GM23248 (cell line): ENCODE measurements at regions not wholly inside any gene's neighbourhood (a gene's known extent, or its start where the extent isn't known, plus 50 kb on each side); places are given as distances from the start of the nearest gene placed in this dataset.

Source experiments
- DNase-seq: peaks from one replicate; pipeline ENCODE4 v3.0.0-alpha.2; 2015
- H2AFZ ChIP-seq: fragments of 200-600 bp; sonication (generic); 2 replicates; pipeline ENCODE4 v1.6.1; 2016; ENCODE audit warnings: antibody characterized with exemption
- H3F3A ChIP-seq: fragments of 200-600 bp; sonication (generic); 2 replicates; pipeline ENCODE4 v1.6.1; 2016; ENCODE audit warnings: mild to moderate bottlenecking, antibody characterized with exemption, mixed run types; ENCODE audit not compliant: insufficient read depth
- H3K27ac ChIP-seq: fragments of 200-600 bp; sonication (generic); 2 replicates; pipeline ENCODE4 v1.5.1; 2016; ENCODE audit warnings: mild to moderate bottlenecking
- H3K27me3 ChIP-seq: fragments of 200-600 bp; sonication (generic); replicated peaks from 2 replicates; pipeline ENCODE4 v1.6.1; 2016; ENCODE audit warnings: mild to moderate bottlenecking; ENCODE audit not compliant: insufficient read depth
- H3K36me3 ChIP-seq: fragments of 200-600 bp; sonication (generic); 2 replicates; pipeline ENCODE4 v1.6.1; 2016; ENCODE audit warnings: low read depth, mild to moderate bottlenecking
- H3K4me1 ChIP-seq: fragments of 200-600 bp; sonication (generic); 2 replicates; pipeline ENCODE4 v1.6.1; 2016; ENCODE audit warnings: mild to moderate bottlenecking; ENCODE audit not compliant: insufficient read depth
- H3K4me2 ChIP-seq: fragments of 200-600 bp; sonication (generic); one replicate; pipeline ENCODE4 v1.6.1; 2016; ENCODE audit warnings: mild to moderate bottlenecking; ENCODE audit not compliant: unreplicated experiment
- H3K4me3 ChIP-seq: fragments of 200-600 bp; sonication (generic); 2 replicates; pipeline ENCODE4 v1.5.1; 2016; ENCODE audit warnings: mild to moderate bottlenecking
- H3K79me2 ChIP-seq: fragments of 200-600 bp; sonication (generic); 2 replicates; pipeline ENCODE4 v1.6.1; 2016; ENCODE audit warnings: mild to moderate bottlenecking; ENCODE audit not compliant: insufficient read depth
- H3K9ac ChIP-seq: fragments of 200-600 bp; sonication (generic); 2 replicates; pipeline ENCODE4 v1.6.1; 2016; ENCODE audit warnings: mild to moderate bottlenecking
- H3K9me2 ChIP-seq: fragments of 200-600 bp; sonication (generic); 2 replicates; pipeline ENCODE4 v1.6.1; 2016; ENCODE audit warnings: mixed run types, mild to moderate bottlenecking, moderate library complexity; ENCODE audit not compliant: insufficient read depth
- H3K9me3 ChIP-seq: fragments of 200-600 bp; sonication (generic); one replicate; pipeline ENCODE4 v1.6.1; 2017; ENCODE audit warnings: low read depth
- H4K20me1 ChIP-seq: fragments of 200-600 bp; sonication (generic); 2 replicates; pipeline ENCODE4 v1.6.0; 2016; ENCODE audit not compliant: insufficient read depth
- EZH2 ChIP-seq: fragments of 200-600 bp; sonication (generic); IDR thresholded peaks from 2 replicates; pipeline ENCODE4 v1.6.1; 2018; ENCODE audit warnings: antibody characterized with exemption, mild to moderate bottlenecking; ENCODE audit not compliant: insufficient read depth, poor library complexity, severe bottlenecking
- EZH2phosphoT487 ChIP-seq: fragments of 200-600 bp; sonication (generic); IDR thresholded peaks from 2 replicates; pipeline ENCODE4 v1.6.1; 2018; ENCODE audit warnings: antibody characterized with exemption, moderate library complexity, mild to moderate bottlenecking, low read depth; ENCODE audit not compliant: insufficient read depth
- WGBS, 2 experiments: methylation state at CpG; one replicate each; pipeline ENCODE4 v1.1.6; 2015 to 2017; ENCODE audit warnings: low lambda C conversion rate in 2 of 2, low coverage in 1 of 2; ENCODE audit errors: missing lambda C conversion rate in 2 of 2; 5-methylcytosine and 5-hydroxymethylcytosine counted together
- in situ Hi-C: fragments of 300-500 bp; cut with MboI; formaldehyde crosslinking; loops from 2 replicates; pipeline ENCODE4 v1.15.0; 2020

- Histone ChIP-seq H3K79me2 (no peaks in the 10 kb centered on the region), H3F3A (no peaks in the 10 kb centered on the region), H2AFZ (no peak overlapping the region), H3K9me3 (no peaks in the 10 kb centered on the region), H3K4me3 (no peak overlapping the region), H3K36me3 (no peaks in the 10 kb centered on the region), H3K9me2 (no peaks in the 10 kb centered on the region), H3K4me2 (no peak overlapping the region), H3K27ac (no peak overlapping the region), H3K27me3 (no peaks in the 10 kb centered on the region), H3K9ac (no peak overlapping the region), H4K20me1 (no peaks in the 10 kb centered on the region), H3K4me1 (no peaks in the 10 kb centered on the region)
- TF ChIP-seq EZH2phosphoT487: no peak
- no peak for TF ChIP-seq EZH2
- in situ Hi-C loops: no loop called here
- 28 to 38% methylated on average over 5 of the region's 5 CpGs for WGBS, 2 experiments
- DNase-seq: no peak
These were observed 701.8 kb downstream of the NR4A2 start for GRCh38 chr2:155630760-155631159.

GRCh38 chr2:155622443-155622842 lies 710.1 kb downstream of the NR4A2 start:
- Histone ChIP-seq H3K4me3 (no peak overlapping the region), H3K27me3 (no peaks in the 10 kb centered on the region), H3K27ac (no peak overlapping the region), H2AFZ (no peak overlapping the region), H4K20me1 (no peaks in the 10 kb centered on the region), H3K9me2 (no peaks in the 10 kb centered on the region), H3K79me2 (no peaks in the 10 kb centered on the region), H3K36me3 (no peaks in the 10 kb centered on the region), H3K4me2 (no peak overlapping the region), H3F3A (no peaks in the 10 kb centered on the region), H3K9me3 (no peaks in the 10 kb centered on the region), H3K9ac (no peak overlapping the region), H3K4me1 (no peaks in the 10 kb centered on the region)
- TF ChIP-seq EZH2 (no peak), EZH2phosphoT487 (no peak)
- 0% methylated on average over 1 of the region's 1 CpG for WGBS, 2 experiments
- in situ Hi-C loops: no loop called here
- no peak for DNase-seq

GRCh38 chr2:155600914-155601760 lies 731.4 kb downstream of the NR4A2 start:
- no peak overlapping the region for H3K9ac ChIP-seq
- no peak overlapping the region for H3K4me2 ChIP-seq
- no peaks in the 10 kb centered on the region for H4K20me1 ChIP-seq
- no peak overlapping the region for H2AFZ ChIP-seq
- H3K36me3 ChIP-seq: no peaks in the 10 kb centered on the region
- H3K27ac ChIP-seq: no peak overlapping the region
- H3K4me3 ChIP-seq: no peak overlapping the region
- DNase-seq: no peak
- no peaks in the 10 kb centered on the region for H3K9me3 ChIP-seq
- no peak for TF ChIP-seq EZH2
- no peak for TF ChIP-seq EZH2phosphoT487
- no peaks in the 10 kb centered on the region for H3K4me1 ChIP-seq
- H3K79me2 ChIP-seq: no peaks in the 10 kb centered on the region
- H3K27me3 ChIP-seq: no peaks in the 10 kb centered on the region
- WGBS, 2 experiments: 26 to 27% methylated on average over 10 of the region's 10 CpGs
- in situ Hi-C loops: no loop called here
- no peaks in the 10 kb centered on the region for H3K9me2 ChIP-seq
- no peaks in the 10 kb centered on the region for H3F3A ChIP-seq

GRCh38 chr2:155600296-155600695 lies 732.2 kb downstream of the NR4A2 start:
- Histone ChIP-seq H3K9ac (no peak overlapping the region), H2AFZ (no peak overlapping the region), H3F3A (no peaks in the 10 kb centered on the region), H3K9me2 (no peaks in the 10 kb centered on the region), H3K4me1 (no peaks in the 10 kb centered on the region), H3K36me3 (no peaks in the 10 kb centered on the region), H3K4me3 (no peak overlapping the region), H3K27me3 (no peaks in the 10 kb centered on the region), H3K4me2 (no peak overlapping the region), H3K27ac (no peak overlapping the region), H4K20me1 (no peaks in the 10 kb centered on the region), H3K79me2 (no peaks in the 10 kb centered on the region), H3K9me3 (no peaks in the 10 kb centered on the region)
- in situ Hi-C loops: no loop called here
- no peak for DNase-seq
- TF ChIP-seq EZH2phosphoT487: no peak
- TF ChIP-seq EZH2: no peak
- 48 to 49% methylated on average over 10 of the region's 10 CpGs for WGBS, 2 experiments
